GM23248 (cell line): ENCODE measurements at regions not wholly inside any gene's neighbourhood (a gene's known extent, or its start where the extent isn't known, plus 50 kb on each side); places are given as distances from the start of the nearest gene placed in this dataset.
"Not testable (repeated sequence)": the region's sequence is repeated elsewhere in the genome, so short reads cannot be mapped to it uniquely, and the experiment has no call there.

Experiments used
- EZH2 ChIP-seq: fragments of 200-600 bp; sonication (generic); IDR thresholded peaks from 2 replicates; pipeline ENCODE4 v1.6.1; 2018; ENCODE audit warnings: antibody characterized with exemption, mild to moderate bottlenecking; ENCODE audit not compliant: insufficient read depth, poor library complexity, severe bottlenecking
- EZH2phosphoT487 ChIP-seq: fragments of 200-600 bp; sonication (generic); IDR thresholded peaks from 2 replicates; pipeline ENCODE4 v1.6.1; 2018; ENCODE audit warnings: antibody characterized with exemption, moderate library complexity, mild to moderate bottlenecking, low read depth; ENCODE audit not compliant: insufficient read depth

DNA sequence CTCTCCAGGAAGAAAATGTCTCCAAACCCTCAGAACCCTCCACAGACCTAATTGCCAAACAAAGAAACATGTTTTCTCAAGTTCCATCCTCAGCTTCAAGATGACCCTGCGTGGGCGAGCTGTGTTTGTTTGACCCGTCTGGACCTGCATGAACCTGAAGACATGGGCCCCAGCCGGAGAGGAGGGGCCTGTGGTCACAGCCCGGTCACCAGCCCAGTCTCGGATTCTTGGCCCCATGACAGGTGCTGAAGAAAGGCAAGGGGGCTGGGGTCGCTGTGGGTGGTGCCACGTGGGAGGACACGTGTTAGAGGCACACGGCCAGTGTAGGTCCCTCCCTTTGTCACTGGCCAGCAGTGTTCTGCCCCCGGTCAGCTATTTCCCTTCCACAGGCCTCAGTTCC lies 118.1 kb upstream of the FOXD4L5 start:
- not testable (repeated sequence) for TF ChIP-seq EZH2, EZH2phosphoT487
